ENCODE measurements at regions not wholly inside any gene's neighbourhood (a gene's known extent, or its start where the extent isn't known, plus 50 kb on each side); places are given as distances from the start of the nearest gene placed in this dataset.

DNA sequence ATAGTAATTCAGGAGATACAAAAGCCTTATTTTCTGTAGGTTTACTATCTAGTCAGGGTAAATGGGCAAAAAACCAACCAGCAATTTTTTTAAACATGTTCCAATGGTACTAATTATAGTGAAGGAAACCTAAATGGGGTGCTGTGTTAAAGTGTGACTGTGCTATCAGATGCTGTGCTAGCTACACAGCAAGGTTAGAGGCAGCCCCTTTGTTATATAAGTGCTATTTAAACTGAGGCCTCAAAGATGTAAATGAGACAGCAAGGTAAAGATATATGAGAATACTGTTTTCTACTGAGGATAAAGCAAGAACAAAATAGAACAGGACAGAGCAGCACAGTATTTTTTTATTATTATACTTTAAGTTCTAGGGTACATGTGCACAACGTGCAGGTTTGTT is 305.4 kb upstream of the RGS18 start:
- no peak for DNase-seq

DNA sequence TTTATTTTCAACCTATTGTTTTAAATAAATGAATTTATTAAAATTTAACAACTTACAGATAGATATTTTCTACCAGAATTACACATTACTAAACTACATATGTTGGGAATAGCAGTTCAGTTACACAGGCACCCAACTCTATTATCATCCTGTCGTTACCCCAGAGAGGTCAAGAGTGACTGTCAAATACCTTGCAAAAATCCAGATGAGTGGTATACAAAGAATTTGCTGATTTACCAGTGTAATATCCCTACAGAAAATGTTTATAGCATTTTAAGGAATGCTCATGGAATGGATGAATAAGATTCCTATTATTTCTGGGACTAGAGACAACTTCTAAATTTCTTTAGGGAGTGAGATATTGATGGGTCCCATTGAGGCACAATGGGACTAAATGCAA is 300.7 kb upstream of the RGS18 start:
- no peak for DNase-seq

DNA sequence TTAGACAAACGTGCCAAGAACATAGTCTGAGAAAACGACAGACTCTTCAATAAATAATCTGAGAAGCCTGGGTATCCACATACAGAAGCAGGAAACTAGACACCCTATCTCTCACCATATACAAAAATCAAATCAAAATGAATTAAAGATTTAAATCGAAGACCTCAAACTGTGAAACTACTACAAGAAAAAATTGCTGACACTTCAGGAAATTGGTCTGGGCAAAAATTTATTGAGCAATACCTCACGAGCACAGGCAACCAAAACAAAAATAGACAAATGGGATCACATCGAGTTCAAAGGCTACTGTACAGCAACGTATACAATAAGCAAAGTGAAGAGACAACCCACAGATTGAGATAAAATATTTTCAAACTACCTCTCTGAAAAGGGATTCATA is 292.8 kb upstream of the RGS18 start:
- no peak for DNase-seq

DNA sequence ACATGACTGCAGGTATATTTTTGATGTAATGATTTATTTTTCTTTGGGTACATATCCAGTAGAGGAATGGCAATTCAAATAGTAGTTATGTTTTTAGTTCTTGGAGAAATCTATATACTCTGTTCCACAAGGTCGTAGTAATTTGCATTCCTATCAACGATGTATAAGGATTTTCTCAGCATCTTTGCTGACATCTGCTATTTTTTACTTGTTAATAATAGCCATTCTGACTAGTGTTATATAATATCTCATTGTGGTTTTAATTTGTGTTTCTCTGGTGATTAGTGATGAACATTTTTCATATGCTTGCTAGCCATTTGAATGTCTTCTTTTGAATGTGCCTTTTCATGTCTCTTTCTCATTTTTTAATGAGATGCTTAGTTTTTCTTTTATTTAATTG is 292.1 kb upstream of the RGS18 start:
- no peak for DNase-seq

DNA sequence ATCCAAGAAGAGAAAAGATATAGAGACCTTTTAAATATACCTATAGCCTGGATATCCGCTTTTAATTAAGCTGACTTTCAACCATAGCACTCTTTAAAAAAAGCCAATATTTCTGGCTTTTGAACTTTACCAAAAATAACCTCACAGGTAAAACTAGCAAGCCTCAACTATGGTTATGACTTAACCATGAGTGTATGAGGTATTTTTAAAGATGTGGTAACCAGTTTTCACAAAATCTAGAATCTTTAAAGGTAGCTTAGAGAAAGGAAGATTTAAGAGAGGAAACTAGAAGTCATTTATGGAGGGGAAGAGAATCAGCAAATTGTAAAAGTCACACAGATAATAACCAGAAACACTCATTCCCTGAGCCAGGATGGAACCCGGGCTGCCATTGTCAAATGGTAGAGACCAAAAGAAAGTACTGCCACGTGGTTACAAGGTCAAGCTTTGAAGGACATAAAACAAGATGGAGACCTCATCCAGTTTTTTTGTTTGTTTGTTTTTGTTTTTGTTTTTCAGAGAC is 288.4 kb upstream of the RGS18 start:
- DNase-seq, result no peak

DNA sequence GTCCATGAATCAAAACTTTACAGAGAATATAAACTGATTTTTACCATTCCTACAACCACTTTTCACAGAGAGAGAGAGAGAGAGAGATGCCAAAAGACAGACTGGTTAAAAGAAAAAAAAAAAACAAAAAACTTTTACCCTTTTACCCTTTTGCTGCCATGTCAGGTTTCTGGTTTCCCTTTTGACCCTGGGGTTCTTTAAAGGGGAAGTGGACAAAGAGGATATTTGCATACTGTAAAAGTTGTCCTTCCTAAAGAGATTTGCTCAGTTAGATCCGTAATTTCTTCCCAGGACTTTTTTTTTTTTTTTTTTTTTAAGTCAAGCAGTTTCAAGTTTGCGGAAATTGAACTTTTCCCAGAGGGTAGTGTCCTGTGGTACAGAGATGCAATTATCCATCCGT is 287.8 kb upstream of the RGS18 start:
- DNase-seq, result no peak

DNA sequence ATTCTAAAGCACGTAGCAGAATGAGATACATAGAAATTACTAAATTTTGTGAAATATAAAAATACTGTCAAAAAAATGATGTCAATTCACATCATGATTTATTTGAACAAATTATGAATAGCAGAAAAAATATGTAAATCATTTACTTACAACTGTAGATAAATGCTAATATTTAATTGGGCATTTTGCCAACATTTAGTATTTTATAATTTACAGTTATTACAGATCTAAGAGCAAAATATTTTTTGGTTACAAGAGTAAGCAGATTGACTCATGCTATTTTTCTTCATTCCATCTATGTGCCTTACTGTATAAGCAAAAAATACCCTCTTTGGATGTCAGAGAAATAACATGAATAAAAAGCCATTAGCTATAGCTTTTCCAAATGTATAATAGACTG is 282.3 kb upstream of the RGS18 start:
- DNase-seq, result no peak

DNA sequence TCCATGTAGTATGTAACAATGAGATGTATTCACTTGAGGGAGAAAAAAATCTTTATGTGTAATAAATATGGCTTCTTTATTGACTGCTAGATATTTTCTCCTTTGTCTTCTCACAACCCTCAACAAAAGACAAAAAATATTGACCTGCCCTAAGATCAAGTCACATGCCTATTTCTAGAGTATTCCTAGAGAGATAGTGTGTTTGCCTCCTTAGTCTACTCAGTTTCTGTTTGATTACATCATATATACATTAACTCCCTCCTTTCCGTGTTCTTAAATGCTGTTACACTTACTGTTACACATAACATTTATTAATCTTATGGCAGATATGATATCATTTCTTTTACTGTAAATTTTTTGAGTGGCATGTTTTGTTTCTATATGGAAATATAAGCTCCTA is 281.6 kb upstream of the RGS18 start:
- DNase-seq, result no peak

DNA sequence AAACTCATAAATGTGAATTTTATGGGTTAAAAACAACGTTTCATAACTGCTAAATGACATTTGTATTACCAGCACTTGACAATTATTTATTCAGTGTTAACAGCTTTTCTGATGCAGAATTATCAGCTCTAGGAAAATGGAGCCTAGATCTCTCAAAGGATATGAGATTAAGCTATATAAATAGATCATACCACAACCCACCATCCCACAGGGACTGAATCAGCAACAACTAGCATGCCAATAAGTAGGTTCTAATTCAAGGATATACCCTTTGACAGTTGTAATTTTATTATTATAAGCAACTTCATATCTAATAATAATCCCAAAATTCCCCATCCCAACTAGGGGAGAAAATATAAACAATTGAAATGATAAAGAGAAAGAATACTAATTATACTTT is 275.4 kb upstream of the RGS18 start:
- no peak for DNase-seq

DNA sequence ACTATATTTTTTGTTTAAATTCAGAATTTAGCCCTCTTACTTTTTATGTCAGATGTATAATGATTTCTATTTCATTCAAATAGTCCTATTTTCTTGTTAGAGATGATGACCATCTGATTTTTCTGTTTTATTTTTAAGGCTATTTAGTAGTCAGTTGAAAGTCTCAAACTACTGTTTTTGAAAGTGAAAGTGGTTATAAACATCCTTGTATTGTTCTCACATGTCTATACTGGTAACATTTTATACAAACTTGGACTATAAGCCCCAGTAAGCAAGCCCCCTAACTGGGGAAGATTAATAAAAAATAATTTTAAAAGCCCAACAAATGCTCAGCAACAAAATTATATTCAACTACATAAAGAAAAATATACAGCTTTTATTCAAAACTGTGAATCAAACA is 271.3 kb upstream of the RGS18 start:
- no peak for DNase-seq

DNA sequence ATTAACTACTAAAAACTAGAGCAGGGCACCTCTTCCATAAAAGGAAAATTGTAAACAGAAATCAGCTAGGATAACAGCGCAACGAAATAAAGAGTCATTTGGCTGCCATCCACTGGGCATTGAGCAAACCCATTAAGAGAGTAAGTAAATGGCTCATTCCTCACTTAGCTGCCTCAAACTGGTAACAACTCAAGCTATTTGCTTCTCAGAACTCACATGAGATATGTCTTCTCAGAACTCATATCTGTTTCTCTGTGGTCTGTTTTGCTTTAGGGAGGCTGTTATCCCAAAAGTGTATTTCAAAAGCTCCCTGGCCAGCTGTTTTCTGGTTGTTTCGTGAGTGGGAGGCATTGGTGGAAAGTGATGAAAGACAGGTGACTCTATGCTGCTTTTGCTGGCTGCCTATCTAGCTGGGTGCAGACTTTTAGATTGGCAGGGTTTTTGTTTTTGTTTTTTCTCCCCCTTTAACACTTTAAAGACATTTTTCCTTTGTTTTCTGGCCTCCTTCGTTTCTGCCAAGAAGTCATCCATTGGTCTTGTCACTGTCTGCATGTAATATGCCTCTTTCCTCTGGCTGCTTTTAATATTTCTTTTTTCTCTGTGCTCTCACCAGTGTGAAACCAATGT is 269.2 kb upstream of the RGS18 start:
- no peak for DNase-seq

DNA sequence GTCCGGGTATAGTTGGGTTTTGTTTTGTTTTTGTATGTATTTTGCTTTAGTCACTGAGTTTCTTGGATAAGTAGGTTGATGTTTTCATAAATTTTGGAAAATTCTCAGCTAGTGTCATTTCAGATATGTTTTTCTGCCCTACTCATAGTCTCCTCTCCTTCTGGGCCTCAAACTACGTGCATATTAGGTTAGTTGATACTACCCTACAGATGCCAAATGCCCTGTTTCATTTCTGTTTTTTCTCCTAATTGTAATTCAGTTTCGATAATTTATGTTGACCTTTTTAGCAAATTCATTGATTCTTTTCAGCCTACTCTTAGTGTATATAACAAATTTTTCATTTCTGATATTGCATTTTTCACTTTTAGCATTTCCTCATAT is 268.6 kb upstream of the RGS18 start:
- DNase-seq, result no peak

DNA sequence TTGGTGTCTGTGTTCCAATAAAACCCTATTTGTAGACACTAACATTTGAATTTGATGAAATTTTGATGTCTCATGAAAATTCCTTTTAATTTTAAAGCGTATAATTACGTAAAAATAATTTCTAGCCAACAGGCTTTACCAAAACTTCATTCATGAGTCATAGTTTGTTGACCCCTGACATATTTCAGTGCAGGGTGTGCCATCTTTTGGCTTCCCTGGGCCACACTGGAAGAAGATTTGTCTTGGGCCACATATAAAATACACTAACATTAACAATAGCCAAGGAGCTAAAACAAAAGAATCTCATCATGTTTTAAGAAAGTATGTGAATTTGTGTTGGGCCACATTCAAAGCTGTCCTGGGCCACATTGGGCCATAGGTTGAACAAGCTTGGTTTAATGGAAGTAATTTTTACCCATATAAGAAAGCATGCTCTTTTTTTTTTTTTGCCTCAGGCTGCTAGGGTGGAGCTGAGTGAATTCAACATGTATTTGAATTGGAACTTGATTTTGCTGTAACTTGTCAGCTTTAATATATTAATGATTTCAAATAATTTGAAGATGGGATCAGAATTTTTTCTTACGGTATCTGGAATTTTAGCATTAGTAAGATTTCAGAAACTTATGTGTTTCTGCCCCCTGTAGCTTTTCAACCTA is 267.7 kb upstream of the RGS18 start:
- no peak for DNase-seq

DNA sequence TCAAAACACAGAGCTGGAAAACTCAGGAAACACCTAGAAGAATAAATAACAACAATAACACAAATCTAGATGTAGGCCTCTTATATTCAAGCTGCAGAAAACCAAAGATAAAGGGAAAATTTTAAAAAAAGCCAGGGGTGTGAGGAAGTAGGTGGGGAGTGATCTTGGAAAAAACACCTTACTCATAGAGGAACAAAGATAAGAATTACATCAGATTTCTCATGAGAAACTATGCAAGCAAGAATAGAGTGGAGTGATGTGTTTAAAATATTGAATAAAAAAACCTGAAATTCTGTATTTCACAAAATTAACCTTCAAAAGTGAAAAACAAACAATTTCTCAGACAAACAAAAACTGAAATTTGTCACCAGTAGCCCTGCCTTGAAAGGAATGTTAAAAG is 265.5 kb upstream of the RGS18 start:
- no peak for DNase-seq

DNA sequence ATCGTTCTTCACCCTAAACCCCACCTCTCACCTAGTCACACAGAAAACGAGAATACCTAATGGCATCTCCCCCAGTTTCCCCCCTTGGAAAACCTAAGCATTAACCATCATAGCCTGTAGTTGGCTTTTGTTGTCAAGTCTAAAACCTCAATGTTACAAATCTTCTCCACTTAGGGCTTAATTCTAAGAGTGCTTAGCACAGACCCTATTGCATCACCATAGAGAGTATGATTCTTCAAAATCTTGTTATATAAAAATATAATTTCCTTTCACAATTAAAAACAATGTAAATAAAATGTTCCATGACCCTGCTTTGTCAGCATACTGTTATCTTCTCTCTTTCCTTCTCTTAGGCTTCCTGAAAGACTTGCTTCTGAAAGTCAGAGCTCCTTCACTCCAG is 263.2 kb upstream of the RGS18 start:
- DNase-seq, result no peak

DNA sequence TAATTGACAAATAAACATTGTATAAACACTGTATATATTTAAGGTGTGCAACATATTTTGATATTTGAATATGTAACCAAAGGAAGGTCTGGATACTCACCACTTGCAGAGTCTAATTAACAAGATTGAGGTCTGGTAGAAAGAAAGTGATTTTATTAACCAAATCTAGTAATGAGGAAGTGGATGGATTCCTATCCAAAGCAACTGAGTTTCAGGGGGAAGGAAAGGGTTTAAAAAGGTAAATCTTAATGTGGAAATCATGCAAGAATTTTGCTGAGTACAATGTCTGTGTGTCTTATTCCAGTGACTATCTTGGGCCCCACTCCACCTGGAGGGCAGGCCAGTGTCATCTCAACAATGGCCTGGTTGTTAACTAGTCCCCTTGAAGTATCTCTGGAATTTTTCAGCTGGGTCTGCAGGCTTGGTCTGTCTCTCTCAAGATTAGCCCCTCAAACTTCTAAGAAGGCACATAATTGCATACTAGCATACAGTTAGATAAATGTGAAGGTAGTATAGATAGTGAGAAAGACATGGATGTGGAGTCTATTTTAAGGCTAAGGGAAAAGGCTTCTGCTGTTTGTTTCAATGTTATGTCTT is 262.7 kb upstream of the RGS18 start:
- DNase-seq, result no peak

DNA sequence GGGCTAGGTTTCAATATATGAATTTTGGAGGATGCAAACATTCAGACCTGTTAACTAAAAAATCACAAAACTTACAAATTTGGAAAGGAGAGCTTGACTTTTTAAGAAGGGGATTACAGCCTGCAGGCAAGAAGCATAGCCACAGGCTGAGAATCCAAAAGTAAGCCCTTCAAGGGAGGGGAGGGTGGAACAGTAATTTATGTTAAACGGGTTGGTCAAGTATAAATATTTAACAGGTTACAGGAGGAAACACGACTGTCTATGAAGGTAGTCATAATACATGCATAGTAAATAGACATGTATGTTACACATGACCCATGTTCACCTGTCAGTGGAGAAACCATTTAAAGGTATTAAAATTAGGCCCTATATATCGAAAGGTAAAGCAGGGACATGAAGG is 261.1 kb upstream of the RGS18 start:
- no peak for DNase-seq

DNA sequence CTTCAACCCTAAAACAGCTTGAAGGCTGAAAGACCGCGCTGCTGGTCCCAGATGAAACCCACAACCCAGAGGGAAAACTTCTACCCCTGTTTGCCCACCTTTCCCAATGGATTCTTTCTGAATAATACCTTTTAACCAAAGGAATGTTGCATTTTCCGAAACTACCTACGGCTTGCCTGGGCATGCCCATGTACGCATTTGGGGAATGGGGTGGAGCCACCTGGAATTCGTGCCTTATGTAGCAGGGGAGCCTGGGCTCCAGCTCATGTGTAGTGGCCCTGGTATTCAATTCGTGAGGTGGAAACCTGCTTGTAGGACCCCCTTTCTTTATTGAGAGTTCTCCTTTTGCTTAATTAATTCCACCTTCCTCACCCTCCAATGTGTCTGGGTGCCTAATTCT is 256.6 kb upstream of the RGS18 start:
- DNase-seq, result no peak

DNA sequence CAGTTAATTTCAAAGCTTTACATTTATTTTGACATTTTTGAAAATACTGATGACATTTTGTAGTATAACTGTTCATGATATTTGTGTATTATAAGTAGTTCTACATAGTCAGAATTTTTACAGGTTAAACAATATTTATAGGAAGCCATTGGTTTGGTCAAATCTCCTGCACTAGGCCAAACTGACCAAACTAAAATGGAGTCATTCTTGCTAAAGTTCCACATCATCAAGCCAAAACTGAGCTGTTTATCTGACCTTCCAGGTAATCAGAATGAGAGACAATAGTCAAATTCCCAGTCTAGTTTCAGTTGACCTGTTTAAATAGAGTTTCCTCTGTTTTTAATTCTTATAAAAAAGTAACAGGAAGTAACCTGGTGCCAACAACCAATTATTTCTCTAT is 253.3 kb upstream of the RGS18 start:
- DNase-seq, result no peak

DNA sequence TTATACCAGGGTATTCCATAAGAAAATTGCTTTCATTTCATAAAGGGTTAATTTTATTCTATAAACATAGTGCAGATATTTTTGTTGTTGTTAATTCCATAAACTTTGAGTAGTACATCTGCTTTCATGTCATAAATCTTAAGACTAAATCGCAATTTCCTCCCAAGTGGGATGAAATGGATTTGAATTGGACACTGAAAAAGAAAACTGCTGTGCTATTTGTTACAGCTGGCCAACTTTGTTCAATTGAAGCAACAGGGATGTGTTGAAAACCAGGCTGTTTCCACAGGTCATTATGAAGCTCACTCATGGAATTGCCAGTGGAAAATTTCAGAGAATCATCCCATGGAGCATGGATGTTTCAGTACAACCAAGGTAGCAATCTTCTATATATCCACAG is 252.5 kb upstream of the RGS18 start:
- no peak for DNase-seq

DNA sequence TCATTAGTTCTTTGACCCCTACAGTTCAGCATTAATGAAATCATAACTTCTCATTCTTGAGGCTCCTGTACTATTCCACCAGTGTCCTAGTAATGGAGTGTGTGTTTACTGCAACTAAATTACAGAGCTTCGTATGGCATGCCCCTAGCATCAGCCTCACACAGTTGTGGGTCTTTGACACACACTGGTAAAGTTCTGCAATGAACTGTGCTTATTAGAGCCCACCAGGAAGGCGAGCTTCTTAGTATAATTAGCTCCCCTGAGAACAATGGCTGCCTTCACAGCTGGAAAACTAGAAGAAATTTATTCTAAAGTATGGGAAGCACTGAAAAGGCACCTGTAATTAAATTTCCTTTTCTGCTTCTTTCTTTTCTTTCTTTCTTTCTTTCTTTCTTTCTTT is 251.1 kb upstream of the RGS18 start:
- no peak for DNase-seq

DNA sequence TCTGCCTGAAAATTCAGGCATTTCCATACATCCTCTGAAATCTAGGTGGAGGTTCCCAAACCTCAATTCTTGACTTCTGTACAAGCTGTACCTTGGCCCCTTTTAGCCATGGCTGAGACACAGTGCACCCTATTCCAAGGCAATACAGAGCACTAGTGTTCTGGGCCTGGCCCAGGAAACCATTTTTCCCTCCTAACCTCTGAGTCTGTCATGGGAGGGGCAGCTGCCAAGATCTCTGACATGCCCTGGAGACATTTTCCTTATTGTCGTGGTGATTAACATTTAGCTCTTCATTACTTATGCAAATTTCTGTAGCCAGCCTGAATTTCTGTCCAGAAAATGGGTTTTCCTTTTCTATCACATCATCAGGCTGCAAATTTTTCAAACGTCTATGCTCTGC is 248.0 kb upstream of the RGS18 start:
- no peak for DNase-seq

DNA sequence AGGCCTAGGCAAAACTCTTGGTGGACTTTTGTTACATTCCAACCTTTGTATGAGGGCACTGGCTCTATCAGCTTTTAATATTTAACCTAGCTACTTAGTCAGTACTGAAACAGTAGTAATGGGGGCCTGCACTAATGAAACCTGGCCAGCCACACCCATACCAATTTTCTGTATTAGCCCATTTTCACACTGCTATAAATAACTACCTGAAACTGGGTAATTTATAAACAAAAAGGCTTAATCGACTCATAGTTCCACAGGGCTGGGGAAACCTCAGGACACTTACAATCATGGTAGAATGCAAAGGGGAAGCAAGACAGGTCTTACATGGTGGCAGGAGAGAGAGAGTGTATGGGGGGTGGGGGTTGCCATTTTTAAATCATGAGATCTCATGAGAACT is 245.7 kb upstream of the RGS18 start:
- no peak for DNase-seq

DNA sequence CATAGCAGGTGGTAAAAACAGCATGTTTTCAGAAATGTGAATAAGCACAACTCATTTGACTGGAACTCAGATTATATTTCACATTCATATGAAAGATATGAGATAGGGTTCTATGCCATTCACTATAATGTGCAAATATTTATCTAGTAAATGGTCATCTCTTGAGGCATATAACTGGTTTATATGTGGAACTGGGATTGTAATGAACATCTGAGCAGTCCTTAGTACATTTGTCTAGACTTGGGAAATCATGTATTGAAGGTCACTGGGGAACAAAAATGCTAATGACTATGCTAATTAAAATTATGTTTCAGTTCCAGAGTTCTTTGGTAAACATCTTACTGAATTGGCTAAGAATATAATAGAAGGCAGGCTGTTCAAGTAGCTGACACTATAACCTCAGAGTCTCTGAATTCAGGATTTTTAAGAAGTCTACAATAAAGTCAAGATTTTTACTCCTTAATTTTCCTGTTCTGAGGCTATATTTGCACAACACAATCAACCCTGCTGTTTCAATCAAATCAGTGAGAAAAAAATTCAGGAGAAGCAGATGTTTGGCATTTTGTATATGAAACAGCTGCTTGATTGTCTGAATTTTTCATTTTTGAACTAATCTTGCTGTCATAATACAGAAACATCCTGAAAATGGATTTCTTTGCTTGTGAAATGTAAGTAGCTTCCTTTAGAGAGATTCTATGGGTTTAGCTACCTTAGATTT is 244.8 kb upstream of the RGS18 start:
- DNase-seq, result no peak
